Fibroblast of lung (primary cell): ENCODE measurements at regions not wholly inside any gene's neighbourhood (a gene's known extent, or its start where the extent isn't known, plus 50 kb on each side); places are given as distances from the start of the nearest gene placed in this dataset.

Experiments used
- DNase-seq, 2 donors: peaks; one replicate each; pipeline versions ENCODE4 v3.0.0 to v3.0.0-alpha.2; 2010; ENCODE audit warnings: low read depth in 2 of 2
- H2AFZ ChIP-seq: 2 replicates; pipeline ENCODE4 v1.5.1; 2012; ENCODE audit warnings: low read length, control low read depth, inconsistent platforms
- H3K27ac ChIP-seq: 2 replicates; pipeline ENCODE4 v1.5.1; 2011; ENCODE audit warnings: low read length, control low read depth; ENCODE audit not compliant: insufficient read depth
- H3K27me3 ChIP-seq: 2 replicates; pipeline ENCODE4 v1.5.1; 2011; ENCODE audit warnings: mild to moderate bottlenecking, low read length; ENCODE audit not compliant: control insufficient read depth, insufficient read depth
- H3K36me3 ChIP-seq: 2 replicates; pipeline ENCODE4 v1.5.1; 2011; ENCODE audit warnings: low read length; ENCODE audit not compliant: control insufficient read depth, insufficient read depth
- H3K4me1 ChIP-seq: 2 replicates; pipeline ENCODE4 v1.5.1; 2011; ENCODE audit warnings: low read length; ENCODE audit not compliant: control insufficient read depth, insufficient read depth; ENCODE audit errors: extremely low read depth
- H3K4me2 ChIP-seq: 2 replicates; pipeline ENCODE4 v1.5.1; 2011; ENCODE audit warnings: low read length, control low read depth; ENCODE audit not compliant: insufficient read depth; ENCODE audit errors: extremely low read depth
- H3K4me3 ChIP-seq, 4 experiments: fragments of 200-600 bp in 1 of 4; sonication (generic) in 1 of 4; replicated peaks in 1 of 4; 2 replicates each; pipeline ENCODE4 v1.5.1; 2011 to 2016; ENCODE audit warnings: low read length in 4 of 4, low read depth in 3 of 4, mild to moderate bottlenecking in 3 of 4, control low read depth in 2 of 4, inconsistent platforms in 1 of 4, mixed read lengths in 1 of 4; ENCODE audit not compliant: insufficient read depth in 1 of 4; ENCODE audit errors: control extremely low read depth in 1 of 4
- H3K79me2 ChIP-seq: 2 replicates; pipeline ENCODE4 v1.5.1; 2012; ENCODE audit warnings: mild to moderate bottlenecking, low read length, inconsistent platforms; ENCODE audit not compliant: control insufficient read depth, insufficient read depth
- H3K9ac ChIP-seq: 2 replicates; pipeline ENCODE4 v1.5.1; 2011; ENCODE audit warnings: mild to moderate bottlenecking, low read length, control low read depth; ENCODE audit not compliant: insufficient read depth
- H3K9me3 ChIP-seq: 2 replicates; pipeline ENCODE4 v1.5.1; 2012; ENCODE audit warnings: low read depth, low read length; ENCODE audit not compliant: control insufficient read depth, insufficient read depth
- H4K20me1 ChIP-seq: 2 replicates; pipeline ENCODE4 v1.5.1; 2011; ENCODE audit warnings: low read length; ENCODE audit not compliant: control insufficient read depth, insufficient read depth; ENCODE audit errors: extremely low read depth
- CTCF ChIP-seq, 2 donors: IDR thresholded peaks in 1 of 2; conservative IDR thresholded peaks in 1 of 2; 1 replicate in 1 of 2; 2 replicates in 1 of 2; pipeline ENCODE4 v1.5.1; 2011 to 2012; ENCODE audit warnings: low read length in 2 of 2, control low read depth in 1 of 2, inconsistent platforms in 1 of 2, low read depth in 1 of 2, mild to moderate bottlenecking in 1 of 2
- EZH2 ChIP-seq: IDR thresholded peaks from 2 replicates; pipeline ENCODE4 v1.5.1; 2012; ENCODE audit warnings: low read length, control low read depth, mild to moderate bottlenecking; ENCODE audit errors: missing control alignments

GRCh38 chr16:60329108-60329507 lies 1595.0 kb upstream of the GOT2 start:
- H4K20me1 ChIP-seq: no peaks in the 10 kb centered on the region
- TF ChIP-seq CTCF (conservative IDR thresholded peaks at IDR 0.05 in 1 of 2, IDR thresholded peaks at IDR 0.05 in 1 of 2; ENCODE audit: low read depth in 1 of 2, low read length in 2 of 2) (no peak), EZH2 (no peak)
- H3K79me2 ChIP-seq: no peaks in the 10 kb centered on the region
- H3K9me3 ChIP-seq: no peaks in the 10 kb centered on the region
- DNase-seq: no peak
- no peaks in the 10 kb centered on the region for H3K27me3 ChIP-seq
- no peak overlapping the region for H3K4me2 ChIP-seq
- no peaks in the 10 kb centered on the region for H3K36me3 ChIP-seq
- no peak overlapping the region for H2AFZ ChIP-seq
- no peak overlapping the region for H3K27ac ChIP-seq
- H3K4me1 ChIP-seq: no peaks in the 10 kb centered on the region
- H3K9ac ChIP-seq: no peak overlapping the region
- no peak overlapping the region for H3K4me3 ChIP-seq

- Histone ChIP-seq H3K9ac (no peak overlapping the region), H3K4me2 (no peak overlapping the region), H2AFZ (no peak overlapping the region), H3K4me1 (no peaks in the 10 kb centered on the region), H3K27me3 (no peaks in the 10 kb centered on the region), H3K79me2 (no peaks in the 10 kb centered on the region), H4K20me1 (no peaks in the 10 kb centered on the region), H3K36me3 (no peaks in the 10 kb centered on the region), H3K9me3 (no peaks in the 10 kb centered on the region), H3K4me3 (no peak overlapping the region), H3K27ac (no peak overlapping the region)
- no peak for TF ChIP-seq EZH2
- no peak for TF ChIP-seq CTCF (conservative IDR thresholded peaks at IDR 0.05 in 1 of 2, IDR thresholded peaks at IDR 0.05 in 1 of 2; ENCODE audit: low read depth in 1 of 2, low read length in 2 of 2)
- no peak for DNase-seq
These were observed 1594.0 kb upstream of the GOT2 start for GRCh38 chr16:60328152-60328551.

- Histone ChIP-seq H3K4me2 (no peak overlapping the region), H2AFZ (no peak overlapping the region), H3K36me3 (no peaks in the 10 kb centered on the region), H3K27ac (no peak overlapping the region), H3K27me3 (no peaks in the 10 kb centered on the region), H3K4me1 (no peaks in the 10 kb centered on the region), H3K9ac (no peak overlapping the region), H3K79me2 (no peaks in the 10 kb centered on the region), H3K9me3 (no peaks in the 10 kb centered on the region), H3K4me3 (no peak overlapping the region), H4K20me1 (no peaks in the 10 kb centered on the region)
- TF ChIP-seq CTCF (conservative IDR thresholded peaks at IDR 0.05 in 1 of 2, IDR thresholded peaks at IDR 0.05 in 1 of 2; ENCODE audit: low read depth in 1 of 2, low read length in 2 of 2): no peak
- no peak for TF ChIP-seq EZH2
- DNase-seq: no peak
These were observed 1584.4 kb upstream of the GOT2 start for GRCh38 chr16:60318486-60318885.
